ENCODE measurements at regions not wholly inside any gene's neighbourhood (a gene's known extent, or its start where the extent isn't known, plus 50 kb on each side); places are given as distances from the start of the nearest gene placed in this dataset.

- Mint-ChIP-seq H3K27me3 (peaks cover 38% of the 10 kb centered on the region), H3K36me3 (ENCODE audit: insufficient read depth) (no peaks in the 10 kb centered on the region), H3K4me3 (no peak overlapping the region), H3K27ac (ENCODE audit: low read depth) (no peak overlapping the region), H3K9me3 (no peaks in the 10 kb centered on the region), H3K4me1 (no peaks in the 10 kb centered on the region)
- no peak for DNase-seq (ENCODE audit: low spot score in 2 of 2)
- no peak for ATAC-seq (replicated peaks; ENCODE audit: extremely low read depth, poor library complexity, severe bottlenecking)
Measured at GRCh38 chr18:61618816-61619215, 274.0 kb downstream of the RNF152 start.

GRCh38 chr18:61616111-61616610 lies 276.6 kb downstream of the RNF152 start:
- Mint-ChIP-seq H3K27ac (ENCODE audit: low read depth) (no peak overlapping the region), H3K4me1 (no peaks in the 10 kb centered on the region), H3K27me3 (peaks cover 43% of the 10 kb centered on the region), H3K36me3 (ENCODE audit: insufficient read depth) (no peaks in the 10 kb centered on the region), H3K4me3 (no peak overlapping the region), H3K9me3 (no peaks in the 10 kb centered on the region)
- DNase-seq (ENCODE audit: low spot score in 2 of 2) (no peak), ATAC-seq (replicated peaks; ENCODE audit: extremely low read depth, poor library complexity, severe bottlenecking) (no peak)

GRCh38 chr18:61612517-61612916 lies 279.3 kb downstream of the CDH20 start:
- no peak for DNase-seq (ENCODE audit: low spot score in 2 of 2)
- Mint-ChIP-seq H3K4me1 (no peaks in the 10 kb centered on the region), H3K9me3 (no peaks in the 10 kb centered on the region), H3K27ac (ENCODE audit: low read depth) (no peak overlapping the region), H3K4me3 (no peak overlapping the region), H3K36me3 (ENCODE audit: insufficient read depth) (no peaks in the 10 kb centered on the region), H3K27me3 (peaks cover 29% of the 10 kb centered on the region)
- ATAC-seq (replicated peaks; ENCODE audit: extremely low read depth, poor library complexity, severe bottlenecking): no peak

- DNase-seq (ENCODE audit: low spot score in 2 of 2) (no peak), ATAC-seq (replicated peaks; ENCODE audit: extremely low read depth, poor library complexity, severe bottlenecking) (no peak)
- Mint-ChIP-seq H3K4me3 (no peak overlapping the region), H3K4me1 (no peaks in the 10 kb centered on the region), H3K27me3 (peaks cover 42% of the 10 kb centered on the region), H3K27ac (ENCODE audit: low read depth) (no peak overlapping the region), H3K36me3 (ENCODE audit: insufficient read depth) (no peaks in the 10 kb centered on the region), H3K9me3 (no peaks in the 10 kb centered on the region)
Measured at GRCh38 chr18:61609131-61609530, 275.9 kb downstream of the CDH20 start.

GRCh38 chr18:61608316-61608715 lies 275.1 kb downstream of the CDH20 start:
- Mint-ChIP-seq H3K27ac (ENCODE audit: low read depth) (no peak overlapping the region), H3K4me1 (no peaks in the 10 kb centered on the region), H3K27me3 (peaks cover 42% of the 10 kb centered on the region), H3K36me3 (ENCODE audit: insufficient read depth) (no peaks in the 10 kb centered on the region), H3K4me3 (no peak overlapping the region), H3K9me3 (no peaks in the 10 kb centered on the region)
- ATAC-seq (replicated peaks; ENCODE audit: extremely low read depth, poor library complexity, severe bottlenecking): no peak
- no peak for DNase-seq (ENCODE audit: low spot score in 2 of 2)

- DNase-seq (ENCODE audit: low spot score in 2 of 2): no peak
- ATAC-seq (replicated peaks; ENCODE audit: extremely low read depth, poor library complexity, severe bottlenecking): no peak
- Mint-ChIP-seq H3K36me3 (ENCODE audit: insufficient read depth) (no peaks in the 10 kb centered on the region), H3K9me3 (no peaks in the 10 kb centered on the region), H3K27me3 (peaks cover 47% of the 10 kb centered on the region), H3K4me1 (no peaks in the 10 kb centered on the region), H3K27ac (ENCODE audit: low read depth) (no peak overlapping the region), H3K4me3 (no peak overlapping the region)
Measured at GRCh38 chr18:61607867-61608266, 274.6 kb downstream of the CDH20 start.

GRCh38 chr18:61606759-61607158 lies 273.5 kb downstream of the CDH20 start:
- Mint-ChIP-seq H3K9me3 (no peaks in the 10 kb centered on the region), H3K36me3 (ENCODE audit: insufficient read depth) (no peaks in the 10 kb centered on the region), H3K4me3 (no peak overlapping the region), H3K27me3 (peaks cover 54% of the 10 kb centered on the region), H3K4me1 (no peaks in the 10 kb centered on the region), H3K27ac (ENCODE audit: low read depth) (no peak overlapping the region)
- DNase-seq (ENCODE audit: low spot score in 2 of 2): no peak
- ATAC-seq (replicated peaks; ENCODE audit: extremely low read depth, poor library complexity, severe bottlenecking): no peak

GRCh38 chr18:61606068-61606660 lies 272.9 kb downstream of the CDH20 start:
- no peak for DNase-seq (ENCODE audit: low spot score in 2 of 2)
- Mint-ChIP-seq H3K4me3 (no peak overlapping the region), H3K27ac (ENCODE audit: low read depth) (no peak overlapping the region), H3K4me1 (no peaks in the 10 kb centered on the region), H3K36me3 (ENCODE audit: insufficient read depth) (no peaks in the 10 kb centered on the region), H3K9me3 (no peaks in the 10 kb centered on the region), H3K27me3 (peaks cover 54% of the 10 kb centered on the region)
- no peak for ATAC-seq (replicated peaks; ENCODE audit: extremely low read depth, poor library complexity, severe bottlenecking)

GRCh38 chr18:61605376-61606067 lies 272.3 kb downstream of the CDH20 start:
- DNase-seq (ENCODE audit: low spot score in 2 of 2) (no peak), ATAC-seq (replicated peaks; ENCODE audit: extremely low read depth, poor library complexity, severe bottlenecking) (no peak)
- no peak overlapping the region for H3K27ac Mint-ChIP-seq (ENCODE audit: low read depth)
- H3K27me3 Mint-ChIP-seq: peaks cover 53% of the 10 kb centered on the region
- H3K4me3 Mint-ChIP-seq: no peak overlapping the region
- no peaks in the 10 kb centered on the region for H3K36me3 Mint-ChIP-seq (ENCODE audit: insufficient read depth)
- H3K4me1 Mint-ChIP-seq: no peaks in the 10 kb centered on the region
- H3K9me3 Mint-ChIP-seq: no peaks in the 10 kb centered on the region

Measured in central memory CD8-positive, alpha-beta T cell (primary cell).